BLaER1 treated with 17β-estradiol and CSF1 and Interleukin-3, amounts not matched to agents 10 nM and 100 nM (cell line): ENCODE measurements at regions not wholly inside any gene's neighbourhood (a gene's known extent, or its start where the extent isn't known, plus 50 kb on each side); places are given as distances from the start of the nearest gene placed in this dataset.

Source experiments
- H3K27ac ChIP-seq, 11 experiments: shearing (Covaris generic); formaldehyde crosslinking; 2 replicates each; pipeline ENCODE4 v1.8.1; 2022
- H3K27me3 ChIP-seq, 11 experiments: shearing (Covaris generic); formaldehyde crosslinking; 2 replicates each; pipeline ENCODE4 v1.8.1; 2022
- H3K36me3 ChIP-seq, 11 experiments: shearing (Covaris generic); formaldehyde crosslinking; 2 replicates each; pipeline ENCODE4 v1.8.1; 2022
- H3K4me1 ChIP-seq, 10 experiments: shearing (Covaris generic); formaldehyde crosslinking; 2 replicates each; pipeline ENCODE4 v1.8.1; 2022
- H3K4me2 ChIP-seq, 11 experiments: shearing (Covaris generic); formaldehyde crosslinking; 2 replicates each; pipeline ENCODE4 v1.8.1; 2022
- H3K4me3 ChIP-seq, 10 experiments: shearing (Covaris generic); formaldehyde crosslinking; 2 replicates each; pipeline ENCODE4 v1.8.1; 2022
- H3K9ac ChIP-seq, 11 experiments: shearing (Covaris generic); formaldehyde crosslinking; 2 replicates each; pipeline ENCODE4 v1.8.1; 2022
- H3K9me3 ChIP-seq, 11 experiments: shearing (Covaris generic); formaldehyde crosslinking; replicated peaks in 1 of 11; 2 replicates each; pipeline ENCODE4 v1.8.1; 2022
- H4K20me1 ChIP-seq, 11 experiments: shearing (Covaris generic); formaldehyde crosslinking; 2 replicates each; pipeline ENCODE4 v1.8.1; 2022
- Cebpa-rat ChIP-seq, 11 experiments: shearing (Covaris generic); IDR thresholded peaks; 2 replicates each; pipeline ENCODE4 v1.8.1; 2022

- Histone ChIP-seq H3K9me3 (peaks cover 0 to 6% (median 3%) of the 10 kb centered on the region in 11 experiments; a peak in 10 of 22 replicates), H3K4me2 (no peak overlapping the region), H3K36me3 (no peaks in the 10 kb centered on the region), H3K9ac (no peak overlapping the region), H3K4me1 (peaks cover 0 to 10% (median 0%) of the 10 kb centered on the region in 10 experiments; a peak in 5 of 20 replicates), H3K4me3 (no peak overlapping the region), H4K20me1 (no peaks in the 10 kb centered on the region), H3K27ac (no peak overlapping the region), H3K27me3 (no peaks in the 10 kb centered on the region)
- TF ChIP-seq Cebpa-rat (IDR thresholded peaks at IDR 0.05), result no peak
Measured at GRCh38 chr4:137082061-137082460, 450.2 kb downstream of the PCDH18 start.

- H3K27ac ChIP-seq, result no peak overlapping the region
Measured at GRCh38 chr4:137076908-137077307, 455.4 kb downstream of the PCDH18 start.

GRCh38 chr4:137075586-137075985 lies 456.7 kb downstream of the PCDH18 start:
- no peaks in the 10 kb centered on the region for H4K20me1 ChIP-seq
- no peak for TF ChIP-seq Cebpa-rat (IDR thresholded peaks at IDR 0.05)
- H3K36me3 ChIP-seq, result no peaks in the 10 kb centered on the region
- H3K27ac ChIP-seq, result no peak overlapping the region
- H3K4me2 ChIP-seq, result no peak overlapping the region
- H3K9me3 ChIP-seq, result peaks cover 14 to 22% (median 18%) of the 10 kb centered on the region in 11 experiments; a peak in 21 of 22 replicates
- no peak overlapping the region for H3K4me3 ChIP-seq
- no peaks in the 10 kb centered on the region for H3K27me3 ChIP-seq
- peaks cover 0 to 6% (median 0%) of the 10 kb centered on the region in 10 experiments; a peak in 4 of 20 replicates for H3K4me1 ChIP-seq
- H3K9ac ChIP-seq, result no peak overlapping the region

More at GRCh38 chr4:137076908-137077307, 455.4 kb downstream of the PCDH18 start:
- H3K4me3 ChIP-seq, result no peak overlapping the region
- TF ChIP-seq Cebpa-rat (IDR thresholded peaks at IDR 0.05), result no peak
- H3K4me1 ChIP-seq, result no peaks in the 10 kb centered on the region
- no peaks in the 10 kb centered on the region for H3K36me3 ChIP-seq
- no peaks in the 10 kb centered on the region for H3K27me3 ChIP-seq
- H3K9me3 ChIP-seq, result peaks cover 14 to 22% (median 18%) of the 10 kb centered on the region in 11 experiments; a peak in 21 of 22 replicates
- no peaks in the 10 kb centered on the region for H4K20me1 ChIP-seq
- no peak overlapping the region for H3K9ac ChIP-seq
- H3K4me2 ChIP-seq, result no peak overlapping the region

- H3K4me2 ChIP-seq, result peak overlapping the region in 1 of 11 experiments; percentile 7; a peak in 2 of 22 replicates
- H4K20me1 ChIP-seq, result no peaks in the 10 kb centered on the region
- no peak overlapping the region for H3K9ac ChIP-seq
- H3K9me3 ChIP-seq, result peaks cover under 1 to 10% (median 2%) of the 10 kb centered on the region in 11 experiments; a peak in 14 of 22 replicates
- H3K27ac ChIP-seq, result no peak overlapping the region
- H3K4me3 ChIP-seq, result no peak overlapping the region
- H3K27me3 ChIP-seq, result no peaks in the 10 kb centered on the region
- peaks cover 0 to 7% (median 0%) of the 10 kb centered on the region in 10 experiments; a peak in 5 of 20 replicates for H3K4me1 ChIP-seq
- no peak for TF ChIP-seq Cebpa-rat (IDR thresholded peaks at IDR 0.05)
- no peaks in the 10 kb centered on the region for H3K36me3 ChIP-seq
Measured at GRCh38 chr4:137070614-137071013, 461.7 kb downstream of the PCDH18 start.

GRCh38 chr4:137069473-137069872 lies 462.8 kb downstream of the PCDH18 start:
- Histone ChIP-seq H3K4me2 (no peak overlapping the region), H3K36me3 (no peaks in the 10 kb centered on the region), H3K9ac (no peak overlapping the region), H3K4me1 (peaks cover 0 to 7% (median 0%) of the 10 kb centered on the region in 10 experiments; a peak in 7 of 20 replicates), H3K9me3 (peaks cover 0 to 9% (median 0%) of the 10 kb centered on the region in 11 experiments; a peak in 2 of 22 replicates), H4K20me1 (no peaks in the 10 kb centered on the region), H3K27ac (no peak overlapping the region), H3K27me3 (no peaks in the 10 kb centered on the region), H3K4me3 (no peak overlapping the region)
- no peak for TF ChIP-seq Cebpa-rat (IDR thresholded peaks at IDR 0.05)

GRCh38 chr4:137067735-137068134 lies 464.6 kb downstream of the PCDH18 start:
- Histone ChIP-seq H3K36me3 (no peaks in the 10 kb centered on the region), H4K20me1 (no peaks in the 10 kb centered on the region), H3K4me2 (no peak overlapping the region), H3K27ac (no peak overlapping the region), H3K4me3 (no peak overlapping the region), H3K27me3 (no peaks in the 10 kb centered on the region), H3K4me1 (peaks cover 0 to 7% (median 0%) of the 10 kb centered on the region in 10 experiments; a peak in 7 of 20 replicates), H3K9me3 (peaks cover 0 to 9% (median 0%) of the 10 kb centered on the region in 11 experiments; a peak in 2 of 22 replicates), H3K9ac (no peak overlapping the region)
- TF ChIP-seq Cebpa-rat (IDR thresholded peaks at IDR 0.05), result no peak

- Histone ChIP-seq H3K4me2 (no peak overlapping the region), H3K9ac (no peak overlapping the region), H3K36me3 (no peaks in the 10 kb centered on the region), H3K4me3 (no peak overlapping the region), H3K9me3 (peaks cover 0 to 7% (median 0%) of the 10 kb centered on the region in 11 experiments; a peak in 2 of 22 replicates), H4K20me1 (no peaks in the 10 kb centered on the region), H3K4me1 (peaks cover 0 to 5% (median 0%) of the 10 kb centered on the region in 10 experiments; a peak in 4 of 20 replicates), H3K27me3 (no peaks in the 10 kb centered on the region), H3K27ac (no peak overlapping the region)
- no peak for TF ChIP-seq Cebpa-rat (IDR thresholded peaks at IDR 0.05)
Measured at GRCh38 chr4:137065311-137065710, 467.0 kb downstream of the PCDH18 start.

GRCh38 chr4:137063961-137064360 lies 468.3 kb downstream of the PCDH18 start:
- no peak overlapping the region for H3K4me2 ChIP-seq
- no peaks in the 10 kb centered on the region for H3K27me3 ChIP-seq
- no peaks in the 10 kb centered on the region for H3K36me3 ChIP-seq
- H3K9me3 ChIP-seq, result no peaks in the 10 kb centered on the region
- H3K4me3 ChIP-seq, result no peak overlapping the region
- H3K27ac ChIP-seq, result no peak overlapping the region
- H3K4me1 ChIP-seq, result peaks cover 0 to 5% (median 0%) of the 10 kb centered on the region in 10 experiments; a peak in 4 of 20 replicates
- TF ChIP-seq Cebpa-rat (IDR thresholded peaks at IDR 0.05), result no peak
- no peak overlapping the region for H3K9ac ChIP-seq
- no peaks in the 10 kb centered on the region for H4K20me1 ChIP-seq

- Histone ChIP-seq H3K4me2 (no peak overlapping the region), H3K4me3 (no peak overlapping the region), H3K4me1 (no peaks in the 10 kb centered on the region), H3K9me3 (no peaks in the 10 kb centered on the region), H3K36me3 (no peaks in the 10 kb centered on the region), H3K27ac (no peak overlapping the region), H4K20me1 (no peaks in the 10 kb centered on the region), H3K9ac (no peak overlapping the region), H3K27me3 (no peaks in the 10 kb centered on the region)
- TF ChIP-seq Cebpa-rat (IDR thresholded peaks at IDR 0.05), result no peak
Measured at GRCh38 chr4:137043184-137043583, 489.1 kb downstream of the PCDH18 start.

- H4K20me1 ChIP-seq, result no peaks in the 10 kb centered on the region
- H3K36me3 ChIP-seq, result no peaks in the 10 kb centered on the region
- no peak overlapping the region for H3K4me2 ChIP-seq
- no peak overlapping the region for H3K4me3 ChIP-seq
- H3K4me1 ChIP-seq, result peaks cover 0 to 6% (median 0%) of the 10 kb centered on the region in 10 experiments; a peak in 2 of 20 replicates
- H3K9ac ChIP-seq, result no peak overlapping the region
- TF ChIP-seq Cebpa-rat (IDR thresholded peaks at IDR 0.05), result no peak
- no peak overlapping the region for H3K27ac ChIP-seq
- H3K9me3 ChIP-seq, result peaks cover 0 to 3% (median under 1%) of the 10 kb centered on the region in 11 experiments; a peak in 5 of 22 replicates
- H3K27me3 ChIP-seq, result no peaks in the 10 kb centered on the region
Measured at GRCh38 chr4:137039370-137039769, 492.9 kb downstream of the PCDH18 start.
